HL-60 (cell line): ENCODE measurements at regions not wholly inside any gene's neighbourhood (a gene's known extent, or its start where the extent isn't known, plus 50 kb on each side); places are given as distances from the start of the nearest gene placed in this dataset.

ENCODE experiments used
- GABPA ChIP-seq: IDR thresholded peaks from 2 replicates; pipeline ENCODE4 v1.6.1; 2012; ENCODE audit warnings: low read depth
- POLR2AphosphoS5 ChIP-seq: IDR thresholded peaks from 2 replicates; pipeline ENCODE4 v1.6.1; 2012; ENCODE audit warnings: low read depth
- TF ChIP-seq, protein P1 (sequence below): IDR thresholded peaks from one replicate; pipeline ENCODE4 v1.5.1; 2011; ENCODE audit warnings: low read length, control low read depth, inconsistent platforms; ENCODE audit not compliant: insufficient read depth
- TF ChIP-seq, protein P2 (sequence below): IDR thresholded peaks from 2 replicates; pipeline ENCODE4 v1.6.1; 2012; ENCODE audit warnings: low read depth; ENCODE audit not compliant: insufficient replicate concordance

- TF ChIP-seq, protein P1, sequence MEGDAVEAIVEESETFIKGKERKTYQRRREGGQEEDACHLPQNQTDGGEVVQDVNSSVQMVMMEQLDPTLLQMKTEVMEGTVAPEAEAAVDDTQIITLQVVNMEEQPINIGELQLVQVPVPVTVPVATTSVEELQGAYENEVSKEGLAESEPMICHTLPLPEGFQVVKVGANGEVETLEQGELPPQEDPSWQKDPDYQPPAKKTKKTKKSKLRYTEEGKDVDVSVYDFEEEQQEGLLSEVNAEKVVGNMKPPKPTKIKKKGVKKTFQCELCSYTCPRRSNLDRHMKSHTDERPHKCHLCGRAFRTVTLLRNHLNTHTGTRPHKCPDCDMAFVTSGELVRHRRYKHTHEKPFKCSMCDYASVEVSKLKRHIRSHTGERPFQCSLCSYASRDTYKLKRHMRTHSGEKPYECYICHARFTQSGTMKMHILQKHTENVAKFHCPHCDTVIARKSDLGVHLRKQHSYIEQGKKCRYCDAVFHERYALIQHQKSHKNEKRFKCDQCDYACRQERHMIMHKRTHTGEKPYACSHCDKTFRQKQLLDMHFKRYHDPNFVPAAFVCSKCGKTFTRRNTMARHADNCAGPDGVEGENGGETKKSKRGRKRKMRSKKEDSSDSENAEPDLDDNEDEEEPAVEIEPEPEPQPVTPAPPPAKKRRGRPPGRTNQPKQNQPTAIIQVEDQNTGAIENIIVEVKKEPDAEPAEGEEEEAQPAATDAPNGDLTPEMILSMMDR: no peak
- TF ChIP-seq POLR2AphosphoS5: no peak
- TF ChIP-seq, protein P2, sequence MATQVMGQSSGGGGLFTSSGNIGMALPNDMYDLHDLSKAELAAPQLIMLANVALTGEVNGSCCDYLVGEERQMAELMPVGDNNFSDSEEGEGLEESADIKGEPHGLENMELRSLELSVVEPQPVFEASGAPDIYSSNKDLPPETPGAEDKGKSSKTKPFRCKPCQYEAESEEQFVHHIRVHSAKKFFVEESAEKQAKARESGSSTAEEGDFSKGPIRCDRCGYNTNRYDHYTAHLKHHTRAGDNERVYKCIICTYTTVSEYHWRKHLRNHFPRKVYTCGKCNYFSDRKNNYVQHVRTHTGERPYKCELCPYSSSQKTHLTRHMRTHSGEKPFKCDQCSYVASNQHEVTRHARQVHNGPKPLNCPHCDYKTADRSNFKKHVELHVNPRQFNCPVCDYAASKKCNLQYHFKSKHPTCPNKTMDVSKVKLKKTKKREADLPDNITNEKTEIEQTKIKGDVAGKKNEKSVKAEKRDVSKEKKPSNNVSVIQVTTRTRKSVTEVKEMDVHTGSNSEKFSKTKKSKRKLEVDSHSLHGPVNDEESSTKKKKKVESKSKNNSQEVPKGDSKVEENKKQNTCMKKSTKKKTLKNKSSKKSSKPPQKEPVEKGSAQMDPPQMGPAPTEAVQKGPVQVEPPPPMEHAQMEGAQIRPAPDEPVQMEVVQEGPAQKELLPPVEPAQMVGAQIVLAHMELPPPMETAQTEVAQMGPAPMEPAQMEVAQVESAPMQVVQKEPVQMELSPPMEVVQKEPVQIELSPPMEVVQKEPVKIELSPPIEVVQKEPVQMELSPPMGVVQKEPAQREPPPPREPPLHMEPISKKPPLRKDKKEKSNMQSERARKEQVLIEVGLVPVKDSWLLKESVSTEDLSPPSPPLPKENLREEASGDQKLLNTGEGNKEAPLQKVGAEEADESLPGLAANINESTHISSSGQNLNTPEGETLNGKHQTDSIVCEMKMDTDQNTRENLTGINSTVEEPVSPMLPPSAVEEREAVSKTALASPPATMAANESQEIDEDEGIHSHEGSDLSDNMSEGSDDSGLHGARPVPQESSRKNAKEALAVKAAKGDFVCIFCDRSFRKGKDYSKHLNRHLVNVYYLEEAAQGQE: no peak
- no peak for TF ChIP-seq GABPA
Observed at GRCh38 chr14:59137256-59137655, 51.2 kb upstream of the DAAM1 start.
